Mesothelial cell of epicardium (in vitro differentiated cells): ENCODE measurements at regions not wholly inside any gene's neighbourhood (a gene's known extent, or its start where the extent isn't known, plus 50 kb on each side); places are given as distances from the start of the nearest gene placed in this dataset.
A peak's percentile ranks its signal among the peaks of the same experiment; 100 is the strongest.

Source experiments
- DNase-seq, 2 experiments: peaks; one replicate each; pipeline ENCODE4 v3.0.0; 2021; ENCODE audit warnings: low spot score in 2 of 2; ENCODE audit not compliant: unreplicated experiment in 2 of 2
- H3K27ac Mint-ChIP-seq: 2 replicates; pipeline ENCODE4 v1.8.0; 2021; ENCODE audit warnings: mixed read lengths
- H3K27me3 Mint-ChIP-seq: 2 replicates; pipeline ENCODE4 v1.8.0; 2021; ENCODE audit warnings: low read depth, mixed read lengths
- H3K36me3 Mint-ChIP-seq: 2 replicates; pipeline ENCODE4 v1.8.0; 2021; ENCODE audit warnings: mixed read lengths
- H3K4me1 Mint-ChIP-seq: 2 replicates; pipeline ENCODE4 v1.8.0; 2021; ENCODE audit warnings: mixed read lengths
- H3K4me3 Mint-ChIP-seq: 2 replicates; pipeline ENCODE4 v1.8.0; 2021; ENCODE audit warnings: mild to moderate bottlenecking, moderate library complexity, mixed read lengths
- H3K9me3 Mint-ChIP-seq: 2 replicates; pipeline ENCODE4 v1.8.0; 2021; ENCODE audit warnings: mixed read lengths
- CTCF ChIP-seq: fragments of 200-600 bp; sonication (generic); IDR thresholded peaks from one replicate; pipeline ENCODE4 v1.5.0; 2021; ENCODE audit warnings: antibody characterized with exemption; ENCODE audit not compliant: unreplicated experiment

GRCh38 chr21:30081506-30081905 lies 85.1 kb downstream of the CLDN17 start:
- no peak overlapping the region for H3K27ac Mint-ChIP-seq
- TF ChIP-seq CTCF = no peak

GRCh38 chr21:30072496-30072895 lies 94.1 kb downstream of the CLDN17 start:
- TF ChIP-seq CTCF = peak; percentile 15
- Mint-ChIP-seq H3K9me3 (peaks cover 23% of the 10 kb centered on the region), H3K27me3 (peaks cover 27% of the 10 kb centered on the region), H3K4me3 (no peak overlapping the region), H3K27ac (no peak overlapping the region), H3K4me1 (no peaks in the 10 kb centered on the region), H3K36me3 (no peaks in the 10 kb centered on the region)
- DNase-seq = no peak

More at GRCh38 chr21:30081506-30081905, 85.1 kb downstream of the CLDN17 start:
- DNase-seq = no peak
- H3K36me3 Mint-ChIP-seq = no peaks in the 10 kb centered on the region
- H3K4me3 Mint-ChIP-seq = no peak overlapping the region
- H3K9me3 Mint-ChIP-seq = peaks cover 17% of the 10 kb centered on the region
- H3K4me1 Mint-ChIP-seq = no peaks in the 10 kb centered on the region
- H3K27me3 Mint-ChIP-seq = peaks cover 13% of the 10 kb centered on the region

GRCh38 chr21:30058928-30059327 lies 107.7 kb downstream of the CLDN17 start:
- TF ChIP-seq CTCF = no peak
- peaks cover 2% of the 10 kb centered on the region for H3K4me1 Mint-ChIP-seq
- no peak for DNase-seq
- H3K36me3 Mint-ChIP-seq = no peaks in the 10 kb centered on the region
- H3K9me3 Mint-ChIP-seq = peaks cover 5% of the 10 kb centered on the region
- no peaks in the 10 kb centered on the region for H3K27me3 Mint-ChIP-seq
- H3K4me3 Mint-ChIP-seq = no peak overlapping the region
- no peak overlapping the region for H3K27ac Mint-ChIP-seq

GRCh38 chr21:30057108-30057507 lies 109.5 kb downstream of the CLDN17 start:
- Mint-ChIP-seq H3K36me3 (no peaks in the 10 kb centered on the region), H3K27ac (no peak overlapping the region), H3K9me3 (peaks cover 8% of the 10 kb centered on the region), H3K4me3 (no peak overlapping the region), H3K27me3 (no peaks in the 10 kb centered on the region), H3K4me1 (peaks cover 2% of the 10 kb centered on the region)
- no peak for DNase-seq
- no peak for TF ChIP-seq CTCF

GRCh38 chr21:30048570-30048969 lies 108.8 kb upstream of the GRIK1 start:
- Mint-ChIP-seq H3K27me3 (peaks cover 1% of the 10 kb centered on the region), H3K4me1 (peaks cover 2% of the 10 kb centered on the region), H3K4me3 (no peak overlapping the region), H3K36me3 (no peaks in the 10 kb centered on the region), H3K27ac (no peak overlapping the region), H3K9me3 (peaks cover under 1% of the 10 kb centered on the region)
- no peak for DNase-seq
- TF ChIP-seq CTCF = no peak

GRCh38 chr21:30044447-30045064 lies 104.8 kb upstream of the GRIK1 start:
- peak; percentile 92 for TF ChIP-seq CTCF
- peaks cover 3% of the 10 kb centered on the region for H3K36me3 Mint-ChIP-seq
- peaks cover 2% of the 10 kb centered on the region for H3K4me1 Mint-ChIP-seq
- H3K27ac Mint-ChIP-seq = no peak overlapping the region
- peaks cover 14% of the 10 kb centered on the region for H3K9me3 Mint-ChIP-seq
- H3K4me3 Mint-ChIP-seq = no peak overlapping the region
- DNase-seq = no peak
- H3K27me3 Mint-ChIP-seq = peaks cover 9% of the 10 kb centered on the region
